OCI-LY7 (cell line): ENCODE measurements at regions not wholly inside any gene's neighbourhood (a gene's known extent, or its start where the extent isn't known, plus 50 kb on each side); places are given as distances from the start of the nearest gene placed in this dataset.

ENCODE experiments used
- BruUV-seq: library from RNA; stranded (reverse); fragments of 400-500 nt; replicated peaks from 2 replicates; lab custom pipeline; 2021; lab: Mats Ljungman, UMichigan
- CTCF ChIA-PET: fragments of 300-600 bp; sonication (Branson Sonifier 250); formaldehyde crosslinking; loops from one replicate; lab custom pipeline; 2022; ENCODE audit warnings: antibody characterized with exemption; ENCODE audit not compliant: unreplicated experiment; lab: Charles Lee
- POLR2A ChIA-PET: fragments of 300-600 bp; sonication (Branson Sonifier 250); formaldehyde crosslinking; loops from one replicate; lab custom pipeline; 2022; ENCODE audit warnings: antibody characterized with exemption; lab: Charles Lee
- DNase-seq: peaks from one replicate; pipeline ENCODE4 v3.0.0-alpha.2; 2015; ENCODE audit warnings: low spot score
- H2AFZ ChIP-seq: fragments of 200-600 bp; sonication (generic), shearing (Covaris generic); 2 replicates; pipeline ENCODE4 v1.6.1; 2014; ENCODE audit warnings: mild to moderate bottlenecking, antibody characterized with exemption, low read length, moderate library complexity
- H3K27ac ChIP-seq: fragments of 200-600 bp; sonication (generic); 2 replicates; pipeline ENCODE4 v1.5.1; 2014; ENCODE audit warnings: mixed run types, low read depth, mild to moderate bottlenecking, moderate library complexity, low read length, inconsistent platforms; ENCODE audit not compliant: poor library complexity, severe bottlenecking
- H3K36me3 ChIP-seq: fragments of 200-600 bp; sonication (generic); 2 replicates; pipeline ENCODE4 v1.6.1; 2014; ENCODE audit warnings: mild to moderate bottlenecking, antibody characterized with exemption, low read length, moderate library complexity, mixed read lengths; ENCODE audit not compliant: insufficient read depth
- H3K4me1 ChIP-seq: fragments of 200-600 bp; sonication (generic); 2 replicates; pipeline ENCODE4 v1.5.1; 2014; ENCODE audit warnings: mild to moderate bottlenecking, low read length; ENCODE audit not compliant: insufficient read depth, poor library complexity, severe bottlenecking
- H3K4me2 ChIP-seq: fragments of 200-600 bp; sonication (generic); 2 replicates; pipeline ENCODE4 v1.6.1; 2014; ENCODE audit warnings: mild to moderate bottlenecking, low read length
- H3K4me3 ChIP-seq: fragments of 200-600 bp; sonication (generic); 2 replicates; pipeline ENCODE4 v1.5.1; 2014; ENCODE audit warnings: mild to moderate bottlenecking, low read depth, low read length; ENCODE audit not compliant: poor library complexity, severe bottlenecking
- H3K79me2 ChIP-seq: fragments of 200-600 bp; sonication (generic); 2 replicates; pipeline ENCODE4 v1.6.1; 2016; ENCODE audit warnings: low read depth, mild to moderate bottlenecking, low read length, moderate library complexity, mixed read lengths; ENCODE audit not compliant: insufficient read depth
- H3K9me2 ChIP-seq: fragments of 200-600 bp; sonication (generic); 2 replicates; pipeline ENCODE4 v1.6.1; 2016; ENCODE audit warnings: mild to moderate bottlenecking, low read length, mixed read lengths; ENCODE audit not compliant: insufficient read depth
- H3K9me3 ChIP-seq: fragments of 200-600 bp; sonication (generic); 2 replicates; pipeline ENCODE4 v1.6.1; 2014; ENCODE audit warnings: mild to moderate bottlenecking, mixed run types, low read length, mixed read lengths
- H4K20me1 ChIP-seq: fragments of 200-600 bp; sonication (generic); 2 replicates; pipeline ENCODE4 v1.6.1; 2014; ENCODE audit warnings: mild to moderate bottlenecking, antibody characterized with exemption, low read length, moderate library complexity, mixed read lengths; ENCODE audit not compliant: insufficient read depth
- EZH2phosphoT487 ChIP-seq: fragments of 200-600 bp; sonication (generic); IDR thresholded peaks from 2 replicates; pipeline ENCODE4 v1.6.1; 2018; ENCODE audit warnings: low read depth, borderline replicate concordance, mild to moderate bottlenecking, mixed run types, antibody characterized with exemption, low read length, moderate library complexity, mixed read lengths
- intact Hi-C: fragments of 100-400 bp; cut with micrococcal nuclease; formaldehyde crosslinking; loops from one replicate; pipeline ENCODE4 v1.10.0; 2022; ENCODE audit not compliant: unreplicated experiment
- TF ChIP-seq, protein P1 (sequence below): fragments of 200-600 bp; sonication (generic); conservative IDR thresholded peaks from 2 replicates; pipeline ENCODE4 v1.5.1; 2014; ENCODE audit warnings: mild to moderate bottlenecking, antibody characterized with exemption, low read length, moderate library complexity, mixed read lengths

DNA sequence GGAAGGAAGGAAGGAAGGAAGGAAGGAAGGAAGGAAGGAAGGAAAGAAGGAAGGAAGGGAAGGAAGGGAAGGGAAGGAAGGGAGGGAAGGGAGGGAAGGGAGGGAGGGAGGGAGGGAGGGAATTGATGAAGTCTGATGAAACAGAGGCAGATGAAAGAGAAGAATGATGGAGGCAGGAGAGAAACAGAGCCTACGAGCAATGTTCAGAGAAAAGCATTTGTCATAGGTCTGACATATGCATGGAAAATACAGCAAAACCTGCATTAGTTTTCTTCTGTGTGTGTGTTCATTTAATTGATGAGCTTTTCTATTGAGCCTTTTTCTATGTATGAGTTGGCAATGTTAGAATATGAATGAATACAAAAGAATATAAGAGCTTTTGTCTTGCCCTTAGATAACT lies 343.4 kb downstream of the GXYLT1 start:
- Histone ChIP-seq H3K36me3 (no peaks in the 10 kb centered on the region), H2AFZ (no peak overlapping the region), H3K4me3 (no peak overlapping the region), H3K4me1 (no peaks in the 10 kb centered on the region), H4K20me1 (no peaks in the 10 kb centered on the region), H3K4me2 (no peak overlapping the region), H3K79me2 (no peaks in the 10 kb centered on the region), H3K9me2 (no peaks in the 10 kb centered on the region), H3K9me3 (no peaks in the 10 kb centered on the region), H3K27ac (no peak overlapping the region)
- TF ChIP-seq, protein P1, sequence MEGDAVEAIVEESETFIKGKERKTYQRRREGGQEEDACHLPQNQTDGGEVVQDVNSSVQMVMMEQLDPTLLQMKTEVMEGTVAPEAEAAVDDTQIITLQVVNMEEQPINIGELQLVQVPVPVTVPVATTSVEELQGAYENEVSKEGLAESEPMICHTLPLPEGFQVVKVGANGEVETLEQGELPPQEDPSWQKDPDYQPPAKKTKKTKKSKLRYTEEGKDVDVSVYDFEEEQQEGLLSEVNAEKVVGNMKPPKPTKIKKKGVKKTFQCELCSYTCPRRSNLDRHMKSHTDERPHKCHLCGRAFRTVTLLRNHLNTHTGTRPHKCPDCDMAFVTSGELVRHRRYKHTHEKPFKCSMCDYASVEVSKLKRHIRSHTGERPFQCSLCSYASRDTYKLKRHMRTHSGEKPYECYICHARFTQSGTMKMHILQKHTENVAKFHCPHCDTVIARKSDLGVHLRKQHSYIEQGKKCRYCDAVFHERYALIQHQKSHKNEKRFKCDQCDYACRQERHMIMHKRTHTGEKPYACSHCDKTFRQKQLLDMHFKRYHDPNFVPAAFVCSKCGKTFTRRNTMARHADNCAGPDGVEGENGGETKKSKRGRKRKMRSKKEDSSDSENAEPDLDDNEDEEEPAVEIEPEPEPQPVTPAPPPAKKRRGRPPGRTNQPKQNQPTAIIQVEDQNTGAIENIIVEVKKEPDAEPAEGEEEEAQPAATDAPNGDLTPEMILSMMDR = no peak
- no peak for TF ChIP-seq EZH2phosphoT487
- BruUV-seq = no TSS peak
- ChIA-PET CTCF (no interaction called here), POLR2A (interaction anchor here (1.0 kb wide), 1 partner anchor 27 kb away, joined by 3 read pairs; no protein-coding TSS in a partner anchor)
- intact Hi-C loops = no loop called here
- DNase-seq = no peak

DNA sequence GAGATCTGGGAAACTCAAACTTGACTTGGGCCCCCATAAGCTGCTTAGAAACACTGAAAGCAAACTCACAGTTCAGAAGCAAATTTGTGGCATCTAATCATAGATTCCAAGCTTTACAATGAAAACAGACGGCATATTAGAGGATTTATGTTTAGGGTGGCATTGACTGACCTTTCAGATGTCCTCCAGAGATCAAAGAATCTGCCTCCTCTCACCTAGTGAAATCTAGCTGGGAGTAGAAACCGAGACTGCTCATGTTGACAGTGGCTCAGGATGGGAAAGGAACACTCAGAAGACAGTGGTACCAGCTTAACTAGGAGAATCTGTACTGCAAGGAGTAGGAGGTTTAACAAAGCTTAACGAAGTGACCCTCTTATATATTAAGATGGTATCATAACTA lies 345.0 kb downstream of the GXYLT1 start:
- no peak overlapping the region for H2AFZ ChIP-seq
- H3K79me2 ChIP-seq = no peaks in the 10 kb centered on the region
- H3K9me2 ChIP-seq = no peaks in the 10 kb centered on the region
- no TSS peak for BruUV-seq
- intact Hi-C loops = no loop called here
- TF ChIP-seq, protein P1 = no peak
- TF ChIP-seq EZH2phosphoT487 = no peak
- H3K4me2 ChIP-seq = no peak overlapping the region
- no peaks in the 10 kb centered on the region for H3K9me3 ChIP-seq
- no peaks in the 10 kb centered on the region for H3K4me1 ChIP-seq
- DNase-seq = no peak
- H4K20me1 ChIP-seq = no peaks in the 10 kb centered on the region
- no peak overlapping the region for H3K27ac ChIP-seq
- no peaks in the 10 kb centered on the region for H3K36me3 ChIP-seq
- no peak overlapping the region for H3K4me3 ChIP-seq
- CTCF ChIA-PET = no interaction called here
- POLR2A ChIA-PET = interaction anchor here (0.8 kb wide), 1 partner anchor 9 kb away, joined by 3 read pairs; no protein-coding TSS in a partner anchor

DNA sequence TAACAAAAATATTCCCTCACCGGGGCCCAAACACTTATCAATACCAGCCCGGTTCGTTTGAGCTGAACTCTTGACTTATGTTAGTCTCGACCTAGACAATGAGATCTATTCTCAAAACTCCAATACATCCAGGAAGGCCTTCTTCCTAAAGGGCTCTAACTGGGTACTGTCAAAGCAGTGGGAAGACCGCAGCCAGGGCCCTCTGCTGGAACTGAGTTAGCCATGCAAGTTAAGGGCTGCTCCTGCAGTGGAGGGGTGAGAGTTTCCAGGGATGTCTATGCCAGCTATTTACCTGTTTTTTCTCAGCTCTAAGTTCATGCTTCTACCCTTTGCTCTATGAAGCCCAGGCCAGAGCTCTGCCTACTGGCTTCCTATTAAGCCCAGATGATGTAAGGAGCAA lies 348.8 kb downstream of the GXYLT1 start:
- CTCF ChIA-PET = no interaction called here
- H3K36me3 ChIP-seq = no peaks in the 10 kb centered on the region
- TF ChIP-seq EZH2phosphoT487 = no peak
- TF ChIP-seq, protein P1 = peak; percentile 52; the same call in 1 of the 2 replicates
- H3K9me3 ChIP-seq = no peaks in the 10 kb centered on the region
- no peaks in the 10 kb centered on the region for H3K4me1 ChIP-seq
- intact Hi-C loops = no loop called here
- no peaks in the 10 kb centered on the region for H3K9me2 ChIP-seq
- BruUV-seq = no TSS peak
- no peaks in the 10 kb centered on the region for H4K20me1 ChIP-seq
- no peak overlapping the region for H2AFZ ChIP-seq
- DNase-seq = no peak
- POLR2A ChIA-PET = interaction anchor here (0.6 kb wide), 1 partner anchor 614 kb away, joined by 5 read pairs; no protein-coding TSS in a partner anchor
- H3K79me2 ChIP-seq = no peaks in the 10 kb centered on the region
- no peak overlapping the region for H3K27ac ChIP-seq
- no peak overlapping the region for H3K4me2 ChIP-seq
- no peak overlapping the region for H3K4me3 ChIP-seq
